PFSK-1 (cell line): ENCODE measurements at regions not wholly inside any gene's neighbourhood (a gene's known extent, or its start where the extent isn't known, plus 50 kb on each side); places are given as distances from the start of the nearest gene placed in this dataset.

Experiments
- FOXP2 ChIP-seq: optimal IDR thresholded peaks from 2 replicates; pipeline ENCODE3; 2011; ENCODE audit warnings: borderline replicate concordance, control low read depth, inconsistent platforms; ENCODE audit not compliant: insufficient read depth; ENCODE audit errors: extremely low read length, extremely low read depth
- POLR2AphosphoS5 ChIP-seq: IDR thresholded peaks from 2 replicates; pipeline ENCODE4 v1.6.1; 2012; ENCODE audit warnings: low read depth, mild to moderate bottlenecking, control low read depth, low read length, moderate library complexity
- SIN3A ChIP-seq: IDR thresholded peaks from 2 replicates; pipeline ENCODE4 v1.6.1; 2012; ENCODE audit warnings: mild to moderate bottlenecking, low read length, moderate library complexity, borderline replicate concordance; ENCODE audit not compliant: insufficient read depth
- TAF1 ChIP-seq: IDR thresholded peaks from 2 replicates; pipeline ENCODE4 v1.6.1; 2012; ENCODE audit warnings: low read length, control low read depth, borderline replicate concordance; ENCODE audit not compliant: insufficient read depth
- TF ChIP-seq, protein P1 (sequence below), 2 experiments: IDR thresholded peaks; 2 replicates each; pipeline versions ENCODE4 v1.6.1 to v1.8.0; 2011 to 2012; ENCODE audit warnings: low read depth in 2 of 2, low read length in 2 of 2, control low read depth in 1 of 2, inconsistent platforms in 1 of 2, mild to moderate bottlenecking in 1 of 2, moderate library complexity in 1 of 2; ENCODE audit not compliant: insufficient read depth in 1 of 2

DNA sequence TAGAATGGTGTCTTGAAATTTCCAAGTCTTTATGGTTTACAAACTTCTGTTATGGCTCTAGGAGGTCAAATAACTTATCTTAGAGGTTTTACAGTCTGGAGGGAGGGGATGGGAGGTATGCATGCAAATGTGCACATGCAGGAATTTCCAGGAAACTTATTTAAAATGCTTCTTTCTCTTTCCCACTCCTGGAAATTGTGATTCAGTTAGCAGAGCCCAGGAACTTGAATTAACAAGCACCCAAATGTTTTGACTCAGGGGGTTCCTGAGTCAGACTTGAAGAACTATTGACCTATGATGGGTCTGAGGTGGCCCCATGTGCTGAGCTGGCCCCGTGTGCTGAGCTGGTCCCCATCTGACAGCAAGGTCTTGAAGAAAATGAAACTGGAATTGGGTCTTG lies 669.4 kb downstream of the INHBA start:
- TF ChIP-seq, protein P1, sequence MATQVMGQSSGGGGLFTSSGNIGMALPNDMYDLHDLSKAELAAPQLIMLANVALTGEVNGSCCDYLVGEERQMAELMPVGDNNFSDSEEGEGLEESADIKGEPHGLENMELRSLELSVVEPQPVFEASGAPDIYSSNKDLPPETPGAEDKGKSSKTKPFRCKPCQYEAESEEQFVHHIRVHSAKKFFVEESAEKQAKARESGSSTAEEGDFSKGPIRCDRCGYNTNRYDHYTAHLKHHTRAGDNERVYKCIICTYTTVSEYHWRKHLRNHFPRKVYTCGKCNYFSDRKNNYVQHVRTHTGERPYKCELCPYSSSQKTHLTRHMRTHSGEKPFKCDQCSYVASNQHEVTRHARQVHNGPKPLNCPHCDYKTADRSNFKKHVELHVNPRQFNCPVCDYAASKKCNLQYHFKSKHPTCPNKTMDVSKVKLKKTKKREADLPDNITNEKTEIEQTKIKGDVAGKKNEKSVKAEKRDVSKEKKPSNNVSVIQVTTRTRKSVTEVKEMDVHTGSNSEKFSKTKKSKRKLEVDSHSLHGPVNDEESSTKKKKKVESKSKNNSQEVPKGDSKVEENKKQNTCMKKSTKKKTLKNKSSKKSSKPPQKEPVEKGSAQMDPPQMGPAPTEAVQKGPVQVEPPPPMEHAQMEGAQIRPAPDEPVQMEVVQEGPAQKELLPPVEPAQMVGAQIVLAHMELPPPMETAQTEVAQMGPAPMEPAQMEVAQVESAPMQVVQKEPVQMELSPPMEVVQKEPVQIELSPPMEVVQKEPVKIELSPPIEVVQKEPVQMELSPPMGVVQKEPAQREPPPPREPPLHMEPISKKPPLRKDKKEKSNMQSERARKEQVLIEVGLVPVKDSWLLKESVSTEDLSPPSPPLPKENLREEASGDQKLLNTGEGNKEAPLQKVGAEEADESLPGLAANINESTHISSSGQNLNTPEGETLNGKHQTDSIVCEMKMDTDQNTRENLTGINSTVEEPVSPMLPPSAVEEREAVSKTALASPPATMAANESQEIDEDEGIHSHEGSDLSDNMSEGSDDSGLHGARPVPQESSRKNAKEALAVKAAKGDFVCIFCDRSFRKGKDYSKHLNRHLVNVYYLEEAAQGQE (IDR thresholded peaks at IDR 0.05; ENCODE audit: insufficient read depth in 1 of 2, low read depth in 2 of 2, low read length in 2 of 2) = no peak
- no peak for TF ChIP-seq SIN3A
- TF ChIP-seq FOXP2 = no peak
- no peak for TF ChIP-seq TAF1
- no peak for TF ChIP-seq POLR2AphosphoS5

DNA sequence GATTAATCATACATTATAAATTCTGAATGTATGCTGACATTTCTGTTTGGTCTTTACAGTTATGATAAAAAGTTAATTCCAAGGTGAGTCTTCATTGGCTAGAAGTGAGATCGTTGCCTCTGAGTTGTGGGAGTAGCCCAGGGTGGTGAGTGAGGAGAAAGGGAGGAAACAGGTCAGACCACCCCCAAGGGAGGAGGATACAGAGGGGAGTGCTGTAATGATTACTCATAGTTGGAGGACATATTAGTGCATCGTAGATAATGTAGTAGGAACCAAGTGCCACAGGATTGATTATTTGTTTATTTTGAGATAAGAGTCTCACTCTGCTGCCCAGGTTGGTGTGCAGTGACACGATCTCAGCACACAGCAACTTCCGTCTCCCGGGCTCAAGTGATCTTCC lies 672.2 kb downstream of the INHBA start:
- TF ChIP-seq SIN3A (no peak), POLR2AphosphoS5 (no peak), TAF1 (no peak)

DNA sequence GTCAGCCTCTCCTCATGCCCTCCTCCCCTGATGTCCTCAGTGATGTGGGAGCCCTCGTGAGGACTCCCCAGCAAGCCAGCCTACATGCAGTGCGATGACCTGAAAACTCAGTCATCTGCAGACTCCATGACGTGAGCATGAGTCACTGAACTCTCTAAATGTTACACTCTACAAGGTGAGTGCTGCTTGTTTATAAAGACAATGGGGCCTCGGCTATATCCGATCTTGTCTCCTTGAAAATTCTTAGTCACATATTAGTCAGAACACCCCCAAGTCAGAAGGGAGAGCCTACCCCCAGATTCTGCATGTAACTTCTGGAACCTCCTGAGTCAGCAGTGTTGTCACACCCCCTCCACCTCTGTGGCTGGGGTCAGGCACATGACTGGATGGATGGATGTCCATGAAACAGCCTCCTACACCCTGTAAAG lies 673.8 kb downstream of the INHBA start:
- TF ChIP-seq FOXP2 = no peak
- TF ChIP-seq POLR2AphosphoS5 = no peak
- TF ChIP-seq, protein P1 (IDR thresholded peaks at IDR 0.05; ENCODE audit: insufficient read depth in 1 of 2, low read depth in 2 of 2, low read length in 2 of 2) = no peak
- TF ChIP-seq TAF1 = no peak
- no peak for TF ChIP-seq SIN3A

DNA sequence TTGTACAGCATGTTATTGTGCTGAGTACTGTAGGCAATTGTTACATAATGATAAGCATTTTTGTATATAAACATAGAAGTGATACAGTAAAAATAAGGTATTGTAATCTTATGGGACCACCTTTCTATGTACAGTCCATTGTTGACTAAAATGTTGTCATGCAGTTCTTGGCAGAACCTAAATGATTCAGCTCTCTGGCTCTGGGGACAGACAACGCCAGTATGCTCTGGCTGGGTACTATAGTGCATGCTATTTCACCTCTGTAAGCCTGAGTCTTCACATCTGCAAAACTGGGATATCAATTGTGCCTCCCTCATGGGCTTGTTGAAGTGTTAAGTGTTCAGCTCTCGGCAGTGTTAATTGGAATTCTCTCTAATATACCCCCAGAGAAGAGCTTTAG lies 674.3 kb downstream of the INHBA start:
- TF ChIP-seq TAF1 (no peak), FOXP2 (no peak), POLR2AphosphoS5 (no peak), SIN3A (no peak)
- TF ChIP-seq, protein P1 (IDR thresholded peaks at IDR 0.05; ENCODE audit: insufficient read depth in 1 of 2, low read depth in 2 of 2, low read length in 2 of 2) = no peak

DNA sequence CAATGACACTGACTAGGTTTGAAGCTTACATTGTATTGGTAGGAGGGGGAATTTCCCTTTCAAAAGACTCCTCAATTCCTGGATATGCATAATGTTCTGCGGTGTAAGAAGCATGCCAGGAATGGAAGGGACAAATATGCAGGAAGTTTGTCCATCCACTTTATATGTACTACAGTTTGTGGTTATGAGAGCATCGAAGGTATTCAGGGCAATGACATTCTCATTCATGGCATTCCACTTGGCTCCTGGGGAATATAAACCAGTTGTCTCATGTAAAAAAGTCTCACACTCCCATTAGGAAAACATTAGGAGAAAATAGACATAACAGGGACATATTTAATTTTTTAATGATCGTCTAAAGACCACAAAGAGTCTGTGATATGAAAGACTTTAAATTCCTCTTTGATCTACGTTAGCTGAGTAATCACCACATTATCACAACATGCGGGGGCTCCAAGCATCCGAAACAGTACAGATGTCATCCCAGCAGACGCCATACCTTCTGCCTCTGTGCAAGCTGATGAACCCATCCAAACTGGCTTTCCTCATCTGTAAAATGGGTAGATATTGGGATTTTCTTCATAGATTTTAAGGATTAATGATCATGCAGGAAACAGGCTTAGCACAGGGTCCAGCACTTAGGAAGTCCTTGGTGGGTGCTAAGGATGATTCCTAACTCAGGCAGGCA lies 675.3 kb downstream of the INHBA start:
- no peak for TF ChIP-seq SIN3A
- no peak for TF ChIP-seq FOXP2
- no peak for TF ChIP-seq POLR2AphosphoS5
- TF ChIP-seq, protein P1 (IDR thresholded peaks at IDR 0.05; ENCODE audit: insufficient read depth in 1 of 2, low read depth in 2 of 2, low read length in 2 of 2) = no peak
- no peak for TF ChIP-seq TAF1
